NCI-H2227 (cell line): ENCODE measurements at regions not wholly inside any gene's neighbourhood (a gene's known extent, or its start where the extent isn't known, plus 50 kb on each side); places are given as distances from the start of the nearest gene placed in this dataset.

Experiments
- DNase-seq: peaks from one replicate; lab custom pipeline; 2025; ENCODE audit not compliant: unreplicated experiment; lab: John Stamatoyannopoulos, UW

DNA sequence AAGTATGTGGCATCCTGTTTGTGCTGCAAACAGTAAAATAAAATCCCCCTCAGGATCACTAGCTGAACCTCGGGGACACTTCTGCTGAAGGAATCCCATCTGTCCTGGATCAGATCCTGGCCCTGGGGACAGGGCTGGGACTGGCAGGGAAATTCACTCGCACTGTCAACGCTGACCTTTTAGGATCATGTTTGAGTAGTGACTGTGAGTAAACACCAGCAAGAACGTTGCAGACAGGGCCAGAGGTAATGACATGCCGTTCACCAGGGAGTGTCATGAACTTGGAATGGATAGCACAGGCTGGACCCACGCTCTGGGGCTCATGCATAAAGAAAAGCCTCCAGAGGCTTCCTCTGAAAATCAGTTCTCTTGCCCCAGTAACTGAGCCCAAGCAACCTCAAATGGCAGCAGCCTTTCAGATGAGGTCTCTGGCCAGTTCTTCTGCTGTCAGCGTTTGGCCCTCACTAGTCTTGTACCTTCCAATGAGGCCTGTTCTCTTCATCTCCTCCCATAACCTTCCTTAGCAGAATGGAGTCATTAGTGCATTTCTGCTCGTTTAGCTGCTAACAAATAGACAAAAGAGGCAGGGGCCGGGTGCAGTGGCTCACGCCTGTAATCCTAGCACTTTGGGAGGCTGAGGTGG lies 51.0 kb upstream of the BARX2 start:
- DNase-seq: no peak

DNA sequence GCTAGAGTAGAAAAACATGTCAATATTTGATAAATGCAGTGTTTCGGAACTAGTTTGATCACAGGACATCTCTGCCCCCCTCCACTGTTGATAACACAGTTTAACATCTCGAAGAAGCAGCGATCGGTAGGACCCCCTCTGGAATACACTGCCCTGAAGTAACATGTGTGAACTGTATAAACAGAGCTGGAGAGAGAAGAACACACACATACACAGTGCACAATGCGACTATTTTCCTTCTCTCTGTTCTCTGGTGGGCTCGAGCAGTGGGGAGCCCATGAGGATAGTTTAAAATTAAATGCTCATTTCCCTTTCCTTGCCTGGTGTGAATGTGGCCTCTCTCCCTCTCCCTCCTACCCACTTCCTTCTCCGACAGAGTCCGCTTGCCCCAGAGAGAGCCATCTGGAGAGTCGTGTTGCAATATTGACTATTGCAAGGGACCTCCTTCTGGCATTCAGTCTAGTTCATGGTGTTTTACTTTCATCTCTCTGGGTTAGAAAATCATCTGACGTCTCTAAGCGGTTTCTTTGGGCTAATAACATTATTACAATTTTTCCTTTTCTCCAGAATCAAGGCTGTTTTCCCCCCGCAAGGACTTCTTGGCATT lies 51.6 kb upstream of the BARX2 start:
- no peak for DNase-seq

DNA sequence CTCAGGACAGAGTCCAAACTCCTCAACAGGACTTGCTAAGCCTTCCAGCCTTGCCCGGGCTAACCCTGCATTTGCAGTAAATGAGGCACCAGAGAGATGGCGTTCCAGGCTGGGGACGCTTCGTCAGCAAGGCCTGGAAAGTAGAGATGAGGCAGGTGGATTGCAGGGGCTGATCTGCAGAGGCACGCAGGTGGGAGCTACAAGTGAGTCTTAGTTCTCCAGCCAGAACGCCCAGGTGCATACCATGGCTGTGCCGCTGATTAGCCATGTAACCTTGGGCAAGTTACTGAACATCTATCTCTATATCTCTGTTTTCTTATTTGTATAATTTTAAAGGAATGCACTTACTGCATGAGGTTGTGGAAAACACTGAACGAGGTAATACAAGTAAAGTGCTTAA lies 52.7 kb upstream of the BARX2 start:
- DNase-seq: no peak

DNA sequence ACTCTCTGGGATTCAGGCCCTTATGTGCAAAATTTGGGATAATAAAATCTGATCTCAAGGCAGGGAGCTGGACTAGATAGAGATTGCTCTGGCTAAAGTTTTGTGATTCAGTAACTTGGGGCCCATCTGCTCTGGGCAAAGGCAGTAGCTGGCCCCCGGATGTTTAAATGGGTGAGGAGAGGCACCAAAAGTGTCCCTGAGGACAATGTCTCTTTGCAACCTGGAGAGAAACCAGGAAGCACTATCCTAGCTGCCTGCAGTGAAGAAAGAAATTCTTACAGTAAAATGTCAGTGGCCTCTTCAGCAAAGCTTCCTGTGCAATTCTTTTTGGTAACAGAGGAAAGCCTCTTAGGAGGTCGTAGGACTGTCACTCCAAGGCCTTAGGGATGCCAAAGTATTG lies 54.6 kb upstream of the BARX2 start:
- DNase-seq: no peak

DNA sequence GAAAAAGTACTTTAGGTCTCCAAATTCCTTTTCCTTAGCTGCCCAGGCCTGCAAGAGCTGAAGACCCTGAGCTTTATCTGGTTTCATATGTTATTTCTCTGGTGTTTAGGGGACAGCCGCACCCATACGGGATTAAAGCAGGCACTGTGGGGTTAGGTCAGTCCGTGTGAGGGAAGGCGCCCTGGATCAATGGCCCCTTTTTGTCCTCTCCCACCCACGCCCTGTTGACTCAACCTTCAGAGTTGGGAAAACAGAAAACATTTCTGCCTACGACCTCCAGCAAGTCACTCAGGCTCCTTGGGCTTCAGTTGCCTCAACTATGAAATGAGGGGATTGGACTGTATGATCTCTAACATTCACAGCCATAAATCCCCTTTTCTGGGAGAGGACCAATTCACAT lies 55.2 kb upstream of the BARX2 start:
- DNase-seq: no peak

DNA sequence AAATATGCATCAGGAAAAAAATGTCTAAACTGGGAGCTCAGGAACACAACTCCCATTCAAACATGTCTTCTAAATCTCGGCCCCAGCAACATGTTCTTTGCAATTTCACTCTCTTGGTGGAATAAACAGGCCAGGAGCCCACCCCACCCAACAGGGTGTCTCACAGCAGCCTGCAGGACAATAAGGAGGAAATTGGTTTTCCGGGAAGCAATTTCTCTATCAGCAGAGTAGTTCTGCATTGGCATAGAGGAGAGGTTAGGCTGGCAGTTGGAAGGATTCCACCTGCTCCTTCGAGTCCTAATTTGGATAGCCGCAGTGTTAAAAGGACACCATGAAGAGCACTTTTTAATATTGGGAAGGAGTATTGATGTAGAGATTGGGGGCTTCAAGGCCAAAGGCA lies 55.9 kb upstream of the BARX2 start:
- peak; percentile 1 for DNase-seq

DNA sequence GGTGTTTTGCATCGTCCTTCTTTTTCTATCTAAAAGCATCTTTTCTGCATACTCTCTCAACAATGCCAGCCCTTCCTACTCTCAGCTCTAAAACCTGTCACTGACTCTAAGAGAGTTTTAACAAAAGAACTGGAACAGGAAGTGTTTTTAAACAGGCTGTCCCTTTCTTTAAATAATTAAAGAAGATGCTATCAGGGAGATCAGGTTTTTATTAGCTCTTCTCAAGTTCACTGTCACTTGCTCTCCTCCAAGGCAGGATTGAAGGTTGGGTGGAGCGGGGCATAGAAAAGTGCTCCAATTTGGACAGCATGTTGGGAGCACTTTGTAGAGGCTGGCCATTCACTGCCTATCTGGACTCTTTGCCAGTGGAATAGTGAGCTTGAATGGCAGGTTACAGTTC lies 56.4 kb upstream of the BARX2 start:
- DNase-seq: no peak

DNA sequence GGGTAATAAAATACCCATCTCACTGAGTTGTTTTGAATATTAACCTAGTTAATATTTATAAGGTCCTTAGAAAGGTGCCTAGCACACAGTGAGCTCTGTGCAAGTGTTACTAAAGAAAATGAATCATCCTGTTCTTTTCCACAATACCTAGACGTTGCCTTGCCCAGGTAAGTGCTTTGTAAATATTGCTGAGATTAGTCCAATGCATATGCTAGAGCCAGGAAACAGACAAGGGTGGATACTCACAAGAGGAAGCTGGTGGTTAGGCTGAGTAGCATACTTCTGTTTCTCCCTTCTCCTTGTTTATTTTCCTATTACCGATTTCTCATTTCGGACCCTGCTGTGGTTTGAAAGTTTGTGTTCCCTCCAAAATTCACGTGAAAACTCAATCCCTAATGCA lies 58.1 kb upstream of the BARX2 start:
- no peak for DNase-seq

DNA sequence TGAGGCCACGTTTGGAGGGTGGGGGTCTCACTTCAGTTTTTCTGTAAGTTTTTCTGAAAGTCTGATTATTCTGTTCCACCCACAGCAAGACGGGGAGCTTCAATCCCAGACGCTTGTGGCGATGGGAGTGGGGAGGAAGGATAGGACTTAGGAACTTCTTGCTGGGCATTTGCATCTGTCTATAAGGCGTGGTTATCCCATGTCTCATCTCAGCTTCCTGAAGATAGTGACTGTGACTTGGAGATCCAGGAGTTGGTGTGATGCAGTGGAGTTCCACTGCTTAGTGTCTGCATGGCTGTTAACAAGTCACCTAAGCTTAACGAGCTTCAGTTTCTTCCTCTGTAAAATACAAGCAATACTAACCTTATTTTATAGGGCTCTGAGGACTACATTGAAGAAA lies 58.9 kb upstream of the BARX2 start:
- no peak for DNase-seq

DNA sequence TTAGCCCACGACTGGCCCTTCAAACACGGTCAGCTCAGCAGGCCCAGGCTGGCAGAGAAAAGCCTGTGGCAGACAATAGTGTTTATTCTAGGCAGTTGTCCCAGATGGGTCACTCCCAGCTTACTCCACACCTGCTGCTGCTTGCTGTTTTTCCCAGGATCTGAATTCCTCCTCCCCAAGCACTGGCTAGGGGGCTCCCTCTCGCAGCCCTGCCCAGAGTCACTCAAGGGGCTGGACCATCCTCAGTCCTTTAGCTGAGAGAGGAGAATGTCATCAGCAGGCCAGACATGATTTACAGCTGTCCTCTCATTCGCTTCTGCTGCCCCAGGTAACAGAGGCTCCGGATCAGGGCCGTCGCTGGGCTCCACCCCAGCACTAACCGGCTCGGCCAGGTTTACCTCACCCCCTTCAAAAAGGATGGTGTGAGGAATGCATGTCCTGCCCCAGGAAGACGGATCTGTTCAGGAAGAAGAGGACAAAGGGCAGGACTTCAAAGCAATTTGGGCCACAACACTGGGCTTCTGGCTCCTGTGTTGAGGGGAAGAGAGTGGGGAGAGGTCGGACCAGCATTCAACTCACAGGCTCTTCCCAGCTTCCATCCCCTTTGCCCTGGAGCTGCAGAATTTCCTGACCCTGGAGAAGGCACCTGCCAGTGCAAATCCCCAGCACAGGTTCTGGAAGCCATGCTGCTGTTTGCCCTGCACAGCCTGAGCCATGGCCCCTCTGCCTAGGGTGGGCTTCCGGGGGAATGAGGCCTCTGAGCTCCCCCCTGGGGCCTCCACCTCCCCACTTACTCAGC lies 59.7 kb upstream of the BARX2 start:
- DNase-seq: peak; percentile 2

DNA sequence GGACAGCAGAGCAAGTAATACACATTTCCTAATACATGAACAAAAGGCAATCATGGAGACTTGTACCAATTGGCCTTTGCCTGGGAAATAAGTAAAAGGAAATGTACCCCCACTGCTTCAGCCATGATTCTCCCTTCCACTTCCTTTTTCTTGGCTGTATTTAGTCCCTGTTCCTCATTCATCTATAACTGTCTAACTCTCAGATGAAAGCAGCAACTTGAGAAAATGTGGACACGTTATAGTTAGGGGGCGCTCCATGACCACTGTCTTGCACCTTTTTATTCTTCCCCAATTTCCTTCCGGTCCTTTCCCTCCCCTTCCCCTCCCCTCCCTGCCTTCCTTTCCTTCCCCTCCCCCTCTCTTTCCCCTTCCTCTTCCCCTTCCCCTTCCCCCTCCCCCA lies 61.3 kb upstream of the BARX2 start:
- DNase-seq: no peak

DNA sequence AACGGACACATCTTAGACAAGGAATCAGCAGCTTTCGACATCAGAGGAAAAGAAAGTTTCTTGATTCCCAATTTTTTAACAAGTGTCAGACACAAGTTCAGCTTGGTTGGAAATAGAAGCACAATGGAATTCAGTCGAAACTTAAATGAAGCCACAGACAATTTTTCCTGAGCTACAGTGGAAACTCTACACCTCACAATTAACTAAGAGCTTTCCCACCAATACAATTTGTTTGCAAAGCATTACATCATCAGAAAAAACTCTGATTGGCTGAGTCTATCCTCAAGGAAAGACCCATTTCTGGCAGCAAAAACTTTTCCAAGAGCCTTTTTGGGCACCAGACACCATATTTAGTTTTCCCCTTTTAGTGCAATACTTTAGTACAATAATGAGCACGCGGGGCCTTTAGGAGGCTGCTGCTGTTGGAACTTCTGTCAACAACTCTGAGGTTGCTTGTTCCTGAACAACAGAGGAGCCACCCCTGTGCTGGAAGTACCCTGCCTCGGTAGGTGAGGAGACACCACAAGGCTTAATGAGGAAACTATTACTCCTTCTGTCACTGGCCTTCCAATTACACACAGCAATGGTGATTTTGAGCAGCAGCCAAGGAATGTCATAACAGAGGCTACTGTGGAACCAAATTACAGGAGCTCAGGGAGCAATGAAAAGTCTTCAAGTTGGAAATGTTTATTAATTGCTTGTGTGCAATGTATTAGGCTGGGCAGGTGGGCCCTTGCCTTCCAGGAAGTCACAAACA lies 61.9 kb upstream of the BARX2 start:
- no peak for DNase-seq

DNA sequence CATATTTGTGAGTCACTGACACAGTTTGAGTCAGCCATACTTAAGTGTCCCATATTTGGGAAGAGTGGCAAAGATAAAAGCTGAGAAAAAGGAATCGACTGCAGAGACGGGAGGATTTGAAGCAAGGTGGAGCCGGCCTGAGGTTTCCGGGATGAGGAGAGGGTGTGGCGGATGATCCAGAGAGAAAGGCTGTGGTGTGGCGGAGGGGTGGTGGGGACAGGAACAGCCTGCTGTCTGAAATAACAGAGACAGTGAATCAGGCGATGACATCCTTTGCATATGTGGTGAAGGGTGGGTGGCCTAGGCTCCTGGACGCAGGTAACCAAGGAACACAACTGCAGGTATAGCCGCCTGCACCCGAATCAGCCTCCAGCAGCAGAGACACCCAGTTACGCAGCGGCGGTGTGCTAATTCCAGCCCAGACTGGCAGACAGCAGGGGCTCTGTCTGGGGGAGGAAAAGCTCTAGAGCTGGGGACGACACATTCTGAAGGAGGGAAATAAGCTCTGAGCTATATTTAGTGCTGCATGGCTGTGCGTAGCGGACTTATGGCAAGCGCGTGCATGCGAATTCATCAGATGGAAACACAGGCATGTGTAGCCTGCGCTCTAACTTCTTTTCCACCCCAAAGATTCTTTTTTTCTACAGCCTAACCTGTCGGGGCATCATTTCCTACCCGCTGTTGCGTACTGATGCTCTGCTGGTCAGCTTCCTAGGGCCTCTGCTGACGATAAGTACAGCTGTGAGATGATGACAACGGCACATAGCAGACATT lies 62.7 kb upstream of the BARX2 start:
- peak; percentile 12 for DNase-seq

DNA sequence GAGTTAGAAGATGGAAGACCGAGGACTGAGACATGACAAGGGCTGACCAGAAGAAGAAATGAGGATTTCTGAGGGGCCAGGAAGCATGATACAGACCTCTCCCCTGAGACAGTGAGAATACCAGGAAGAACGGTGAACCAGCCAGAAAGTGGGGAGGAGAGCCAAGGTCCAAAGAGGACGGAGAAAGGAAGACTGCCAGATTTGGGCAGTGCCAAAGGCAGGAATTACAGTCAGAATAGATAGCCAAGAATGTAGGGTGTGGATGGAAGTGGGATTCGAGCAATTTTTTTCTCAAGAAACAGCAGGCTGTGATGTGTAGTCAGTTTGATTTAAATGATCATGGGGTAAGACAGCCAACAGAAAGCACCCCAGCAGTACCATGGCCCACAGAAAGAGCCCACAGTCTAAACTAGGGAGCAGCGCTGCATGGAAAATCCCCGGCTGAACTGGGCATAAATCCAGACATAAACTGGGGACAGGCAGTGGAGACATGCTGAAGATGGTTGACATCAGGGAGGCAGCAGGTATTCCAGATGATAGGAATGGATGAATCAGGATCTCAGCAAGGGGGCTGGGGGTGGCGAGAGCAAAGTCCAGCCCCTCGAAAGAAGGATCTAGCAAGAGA lies 67.3 kb upstream of the BARX2 start:
- DNase-seq: no peak

DNA sequence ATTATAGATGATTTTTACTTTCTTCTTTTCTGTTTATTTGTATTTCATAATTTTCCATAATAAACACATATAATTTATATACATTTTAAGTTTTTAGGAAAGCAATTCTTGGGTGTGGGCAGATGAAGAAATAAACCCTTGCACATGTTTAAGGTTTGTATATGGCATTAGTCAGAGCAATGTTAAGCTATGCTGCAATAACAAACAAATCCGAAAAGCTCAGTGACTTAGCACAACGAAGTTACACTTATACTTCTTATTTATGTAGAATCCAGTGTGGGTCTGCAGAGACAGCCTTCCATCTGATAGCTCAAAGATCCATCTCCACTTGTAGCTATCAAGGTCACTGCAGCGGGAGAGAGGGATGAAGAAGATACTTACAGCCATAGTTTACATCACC lies 68.5 kb upstream of the BARX2 start:
- DNase-seq: no peak

DNA sequence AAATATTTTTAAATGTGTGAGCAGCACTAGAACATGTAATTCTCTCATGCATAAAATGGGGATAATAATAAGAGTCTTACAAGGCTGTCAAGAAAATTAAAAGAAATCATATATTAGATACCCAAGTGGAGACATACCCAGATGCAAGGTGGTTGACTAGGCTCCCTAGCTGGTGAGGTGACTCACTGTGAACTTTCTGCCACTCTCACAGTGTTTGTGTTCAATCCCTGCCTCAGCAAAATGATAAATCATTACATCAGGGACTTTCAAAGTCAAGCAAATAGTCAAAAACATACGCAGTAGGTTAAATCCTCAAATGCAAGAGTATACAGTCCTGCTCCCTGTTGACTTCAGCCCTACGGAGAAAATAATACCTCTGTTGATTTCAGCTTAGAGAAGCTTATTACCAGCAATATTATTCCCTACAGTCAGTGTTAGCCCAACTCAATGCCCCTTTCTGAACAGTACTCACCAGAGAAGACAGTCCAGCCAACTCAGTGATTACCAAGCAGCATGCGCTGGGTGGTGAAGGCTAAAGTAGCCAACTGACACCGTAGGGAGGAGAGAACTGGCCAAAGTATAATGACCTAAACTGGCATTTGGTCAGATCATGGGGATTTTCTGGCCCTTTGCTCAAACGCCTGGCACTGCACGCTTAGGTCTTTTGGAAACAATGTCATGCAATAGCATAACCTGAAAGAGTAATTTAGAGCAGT lies 73.1 kb upstream of the BARX2 start:
- DNase-seq: no peak

DNA sequence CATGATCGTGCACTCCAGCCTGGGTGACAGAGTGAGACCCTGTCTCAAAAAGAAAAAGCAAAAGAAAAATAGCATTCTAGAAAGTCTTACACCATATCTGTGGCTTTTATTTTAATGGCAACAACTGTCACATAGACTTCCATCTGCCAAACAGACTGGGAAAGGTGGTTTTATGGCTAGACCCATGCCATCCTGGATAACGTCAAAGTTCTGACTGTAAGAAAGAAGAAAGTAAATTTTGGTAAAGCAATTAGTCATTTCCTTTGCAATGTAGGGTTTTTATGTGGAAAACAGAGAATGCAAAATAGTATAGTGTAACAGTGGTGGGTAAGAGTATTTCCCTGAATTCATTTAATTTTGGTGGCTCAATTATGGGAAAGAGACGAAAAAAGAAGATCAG lies 75.5 kb upstream of the BARX2 start:
- no peak for DNase-seq

DNA sequence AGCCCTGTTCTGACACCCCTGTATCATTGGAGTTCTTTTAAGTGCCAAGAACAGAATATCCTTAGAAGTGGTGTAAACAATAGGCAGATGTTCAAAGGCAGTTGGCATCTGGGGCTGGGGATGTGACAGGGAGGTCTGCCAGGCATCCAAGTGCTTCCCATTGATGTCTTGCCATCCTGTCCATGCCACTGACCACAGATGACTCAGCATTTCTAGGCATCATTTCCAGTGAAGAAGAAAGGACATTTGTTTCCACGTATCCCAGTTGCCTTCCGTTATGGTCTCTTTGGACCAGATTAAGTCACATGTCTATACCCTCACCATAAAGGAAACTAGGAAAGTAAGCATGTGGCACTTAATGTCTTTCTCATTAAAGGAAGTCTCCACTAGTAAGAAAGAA lies 76.7 kb upstream of the BARX2 start:
- no peak for DNase-seq

DNA sequence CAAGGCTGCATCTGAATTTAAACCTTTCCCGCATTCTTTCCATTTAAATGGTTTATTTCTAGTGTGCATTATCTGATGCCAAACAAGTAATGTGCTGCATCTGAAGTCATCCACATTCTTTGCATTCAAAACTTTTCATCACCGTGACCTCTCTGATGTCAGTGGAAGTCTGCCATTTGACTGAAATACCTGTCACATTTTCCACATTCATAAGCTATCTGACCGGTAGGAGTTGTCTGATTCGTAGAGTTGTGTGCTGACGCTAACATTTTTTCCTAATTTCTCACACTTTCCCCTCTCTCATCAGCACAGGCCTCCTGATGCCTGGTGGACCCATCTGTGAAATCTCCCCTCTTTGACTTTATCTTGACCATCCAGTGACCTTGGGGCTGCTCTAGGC lies 79.9 kb upstream of the BARX2 start:
- DNase-seq: no peak

DNA sequence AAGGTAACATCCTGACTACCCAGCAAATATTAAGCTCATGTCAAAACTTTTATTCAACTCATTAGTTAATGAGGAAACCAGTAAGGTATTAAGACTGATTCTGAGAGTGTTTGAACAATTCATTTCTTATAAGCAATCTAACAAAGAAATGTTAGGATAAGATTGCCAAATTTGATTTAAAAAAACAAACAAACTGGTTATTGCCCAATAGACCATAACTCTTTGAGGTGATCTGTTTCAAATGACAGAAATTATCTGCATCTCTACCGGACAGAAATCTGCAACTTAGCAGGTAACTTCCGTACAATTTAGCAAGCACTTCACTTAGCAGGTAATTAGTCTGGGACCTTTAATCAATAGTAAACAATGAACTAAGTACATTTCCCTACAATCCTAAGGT lies 82.9 kb upstream of the BARX2 start:
- DNase-seq: no peak
